ENCODE measurements at regions not wholly inside any gene's neighbourhood (a gene's known extent, or its start where the extent isn't known, plus 50 kb on each side); places are given as distances from the start of the nearest gene placed in this dataset.

DNA sequence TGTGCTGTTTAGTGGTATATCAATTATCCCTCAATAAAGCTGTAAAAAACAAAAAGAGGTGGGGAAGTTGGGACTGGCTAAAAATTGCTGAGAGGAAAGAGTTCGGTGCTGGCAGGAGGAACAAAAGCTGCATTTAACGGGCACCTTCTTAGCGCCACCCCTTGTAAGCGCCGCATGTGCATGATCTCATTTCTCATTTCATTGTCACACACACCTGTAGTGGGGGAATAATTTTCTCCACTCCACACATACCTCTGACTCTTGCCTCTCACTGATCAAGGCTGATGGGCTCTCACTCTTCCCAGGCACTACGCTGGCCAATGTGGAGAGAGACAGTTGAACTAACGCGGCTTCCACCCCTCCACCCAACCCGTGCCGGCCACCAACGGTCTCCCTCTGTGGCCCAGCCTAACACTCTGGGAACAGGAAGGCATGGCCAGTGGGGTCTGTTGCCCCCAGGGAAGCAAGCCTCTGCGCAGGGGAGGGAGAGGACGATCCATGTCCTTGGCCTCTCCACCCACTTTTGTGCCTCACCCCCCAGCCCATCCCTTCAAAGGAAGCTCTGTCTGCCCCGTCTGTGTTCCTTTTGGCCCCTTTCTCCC is 186.7 kb upstream of the SYT13 start:
- H3K9me2 ChIP-seq (replicated peaks; ENCODE audit: low read depth, low read length) = no peaks in the 10 kb centered on the region
- H3K36me3 ChIP-seq (ENCODE audit: insufficient read depth, low read length) = no peaks in the 10 kb centered on the region
- TF ChIP-seq EZH2phosphoT487 (IDR thresholded peaks at IDR 0.05; ENCODE audit: borderline replicate concordance) = no peak
- TF ChIP-seq, protein P1, sequence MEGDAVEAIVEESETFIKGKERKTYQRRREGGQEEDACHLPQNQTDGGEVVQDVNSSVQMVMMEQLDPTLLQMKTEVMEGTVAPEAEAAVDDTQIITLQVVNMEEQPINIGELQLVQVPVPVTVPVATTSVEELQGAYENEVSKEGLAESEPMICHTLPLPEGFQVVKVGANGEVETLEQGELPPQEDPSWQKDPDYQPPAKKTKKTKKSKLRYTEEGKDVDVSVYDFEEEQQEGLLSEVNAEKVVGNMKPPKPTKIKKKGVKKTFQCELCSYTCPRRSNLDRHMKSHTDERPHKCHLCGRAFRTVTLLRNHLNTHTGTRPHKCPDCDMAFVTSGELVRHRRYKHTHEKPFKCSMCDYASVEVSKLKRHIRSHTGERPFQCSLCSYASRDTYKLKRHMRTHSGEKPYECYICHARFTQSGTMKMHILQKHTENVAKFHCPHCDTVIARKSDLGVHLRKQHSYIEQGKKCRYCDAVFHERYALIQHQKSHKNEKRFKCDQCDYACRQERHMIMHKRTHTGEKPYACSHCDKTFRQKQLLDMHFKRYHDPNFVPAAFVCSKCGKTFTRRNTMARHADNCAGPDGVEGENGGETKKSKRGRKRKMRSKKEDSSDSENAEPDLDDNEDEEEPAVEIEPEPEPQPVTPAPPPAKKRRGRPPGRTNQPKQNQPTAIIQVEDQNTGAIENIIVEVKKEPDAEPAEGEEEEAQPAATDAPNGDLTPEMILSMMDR (conservative IDR thresholded peaks at IDR 0.05; ENCODE audit: low read length) = no peak
- no peaks in the 10 kb centered on the region for H4K20me1 ChIP-seq (ENCODE audit: insufficient read depth, low read length, poor library complexity, severe bottlenecking)
- no peaks in the 10 kb centered on the region for H3F3A ChIP-seq (ENCODE audit: low read depth)
- no peaks in the 10 kb centered on the region for H3K79me2 ChIP-seq (ENCODE audit: insufficient read depth, low read length)
- H3K4me1 ChIP-seq (ENCODE audit: insufficient read depth, low read length, poor library complexity, severe bottlenecking) = no peaks in the 10 kb centered on the region
- no peak overlapping the region for H3K4me3 ChIP-seq (ENCODE audit: low read length, poor library complexity, severe bottlenecking)
- H2AFZ ChIP-seq (ENCODE audit: low read length) = no peak overlapping the region
- H3K4me2 ChIP-seq (ENCODE audit: low read depth, low read length, poor library complexity, severe bottlenecking) = no peak overlapping the region
- no peaks in the 10 kb centered on the region for H3K27me3 ChIP-seq (ENCODE audit: insufficient read depth, low read length, poor library complexity, severe bottlenecking)
- no peak overlapping the region for H3K9ac ChIP-seq (ENCODE audit: low read depth, low read length, poor library complexity, severe bottlenecking)
- no peaks in the 10 kb centered on the region for H3K9me3 ChIP-seq (ENCODE audit: insufficient read depth, low read depth, low read length)

DNA sequence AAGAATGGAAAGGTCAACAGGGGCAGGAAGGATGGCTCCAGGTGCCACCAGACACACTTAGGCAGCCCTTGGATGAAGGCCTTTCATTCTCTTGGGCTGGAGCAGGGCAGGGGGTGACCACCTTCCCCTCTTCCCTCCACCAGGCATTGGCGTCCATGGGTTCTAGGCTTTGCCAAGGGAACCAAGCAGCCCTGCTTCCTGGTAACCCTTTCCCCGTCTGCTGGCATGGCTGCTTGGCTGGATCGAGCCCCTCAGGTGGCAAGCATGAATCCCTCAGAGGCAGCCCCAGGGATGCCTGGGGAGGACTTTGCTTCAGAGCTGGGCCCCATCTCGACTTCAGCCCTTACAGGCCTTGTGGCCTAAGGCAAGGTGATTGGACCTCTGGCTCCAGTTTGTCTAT is 185.1 kb upstream of the SYT13 start:
- H3K9me2 ChIP-seq (replicated peaks; ENCODE audit: low read depth, low read length) = no peaks in the 10 kb centered on the region
- TF ChIP-seq, protein P1 (conservative IDR thresholded peaks at IDR 0.05; ENCODE audit: low read length) = no peak
- TF ChIP-seq EZH2phosphoT487 (IDR thresholded peaks at IDR 0.05; ENCODE audit: borderline replicate concordance) = no peak
- H3K79me2 ChIP-seq (ENCODE audit: insufficient read depth, low read length) = no peaks in the 10 kb centered on the region
- H4K20me1 ChIP-seq (ENCODE audit: insufficient read depth, low read length, poor library complexity, severe bottlenecking) = no peaks in the 10 kb centered on the region
- no peaks in the 10 kb centered on the region for H3K4me1 ChIP-seq (ENCODE audit: insufficient read depth, low read length, poor library complexity, severe bottlenecking)
- H2AFZ ChIP-seq (ENCODE audit: low read length) = no peak overlapping the region
- no peaks in the 10 kb centered on the region for H3K9me3 ChIP-seq (ENCODE audit: insufficient read depth, low read depth, low read length)
- H3K36me3 ChIP-seq (ENCODE audit: insufficient read depth, low read length) = no peaks in the 10 kb centered on the region
- H3K27me3 ChIP-seq (ENCODE audit: insufficient read depth, low read length, poor library complexity, severe bottlenecking) = no peaks in the 10 kb centered on the region
- no peak overlapping the region for H3K4me2 ChIP-seq (ENCODE audit: low read depth, low read length, poor library complexity, severe bottlenecking)
- no peaks in the 10 kb centered on the region for H3F3A ChIP-seq (ENCODE audit: low read depth)
- no peak overlapping the region for H3K9ac ChIP-seq (ENCODE audit: low read depth, low read length, poor library complexity, severe bottlenecking)
- no peak overlapping the region for H3K4me3 ChIP-seq (ENCODE audit: low read length, poor library complexity, severe bottlenecking)

DNA sequence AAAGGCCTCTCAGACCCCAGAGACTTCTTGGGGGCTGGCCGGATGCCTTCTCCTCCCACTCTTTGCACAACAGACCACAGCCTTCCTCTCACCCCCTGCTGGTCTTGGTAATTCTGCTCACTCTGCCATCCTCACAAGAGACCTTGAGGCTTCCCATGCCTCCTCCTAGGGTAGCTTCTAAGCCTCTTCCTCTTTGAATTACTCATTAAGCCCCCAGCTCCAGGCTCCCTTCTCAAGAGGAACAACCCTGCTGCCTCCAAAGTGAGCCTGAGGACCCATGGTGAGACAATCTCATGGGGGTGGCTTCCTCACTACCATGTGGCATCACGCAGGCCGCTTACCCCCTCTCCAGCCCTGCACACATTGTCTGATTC is 184.6 kb upstream of the SYT13 start:
- no peak overlapping the region for H2AFZ ChIP-seq (ENCODE audit: low read length)

More for the DNA sequence above, 184.6 kb upstream of the SYT13 start:
- Histone ChIP-seq H3K36me3 (ENCODE audit: insufficient read depth, low read length) (no peaks in the 10 kb centered on the region), H3K9me3 (ENCODE audit: insufficient read depth, low read depth, low read length) (no peaks in the 10 kb centered on the region), H3K9ac (ENCODE audit: low read depth, low read length, poor library complexity, severe bottlenecking) (no peak overlapping the region), H3K79me2 (ENCODE audit: insufficient read depth, low read length) (no peaks in the 10 kb centered on the region), H3F3A (ENCODE audit: low read depth) (no peaks in the 10 kb centered on the region), H3K9me2 (replicated peaks; ENCODE audit: low read depth, low read length) (no peaks in the 10 kb centered on the region), H3K4me2 (ENCODE audit: low read depth, low read length, poor library complexity, severe bottlenecking) (no peak overlapping the region), H4K20me1 (ENCODE audit: insufficient read depth, low read length, poor library complexity, severe bottlenecking) (no peaks in the 10 kb centered on the region), H3K4me3 (ENCODE audit: low read length, poor library complexity, severe bottlenecking) (no peak overlapping the region), H3K4me1 (ENCODE audit: insufficient read depth, low read length, poor library complexity, severe bottlenecking) (no peaks in the 10 kb centered on the region), H3K27me3 (ENCODE audit: insufficient read depth, low read length, poor library complexity, severe bottlenecking) (no peaks in the 10 kb centered on the region)
- no peak for TF ChIP-seq EZH2phosphoT487 (IDR thresholded peaks at IDR 0.05; ENCODE audit: borderline replicate concordance)
- TF ChIP-seq, protein P1 (conservative IDR thresholded peaks at IDR 0.05; ENCODE audit: low read length) = no peak

All from Loucy (cell line).